ENCODE measurements at regions not wholly inside any gene's neighbourhood (a gene's known extent, or its start where the extent isn't known, plus 50 kb on each side); places are given as distances from the start of the nearest gene placed in this dataset.

DNA sequence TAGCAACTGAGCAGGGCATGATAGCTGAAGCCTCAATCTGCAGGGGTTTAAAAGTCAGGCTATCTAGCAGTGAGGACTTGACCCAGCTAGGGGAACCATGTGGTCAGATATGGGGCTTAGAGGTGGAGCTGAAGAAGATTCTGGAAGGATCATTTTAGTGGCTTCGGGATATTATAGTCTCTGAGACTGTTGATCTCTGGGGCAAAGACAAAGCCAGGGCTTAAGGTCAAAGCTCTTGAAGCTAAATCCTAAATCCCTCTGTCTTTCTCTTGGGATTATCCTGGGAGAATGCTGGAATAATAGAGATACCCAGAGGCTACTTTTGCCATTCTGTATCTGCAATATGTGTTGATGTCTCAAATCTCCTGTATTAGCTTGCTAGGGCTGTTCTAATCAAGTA lies 132.2 kb downstream of the DHX35 start:
- H3K27me3 ChIP-seq (ENCODE audit: low read length), result no peaks in the 10 kb centered on the region
- H3K4me3 ChIP-seq (ENCODE audit: insufficient read depth, low read length, poor library complexity, severe bottlenecking), result no peak overlapping the region
- no peak overlapping the region for H2AFZ ChIP-seq (ENCODE audit: low read depth, low read length, severe bottlenecking)
- H3K9me2 ChIP-seq (replicated peaks; ENCODE audit: insufficient read depth, low read length), result no peaks in the 10 kb centered on the region
- no peaks in the 10 kb centered on the region for H3K36me3 ChIP-seq (ENCODE audit: low read length)
- TF ChIP-seq EZH2phosphoT487 (conservative IDR thresholded peaks at IDR 0.05; ENCODE audit: low read length) (no peak), CTCF (IDR thresholded peaks at IDR 0.05; ENCODE audit: insufficient read depth, low read length, poor library complexity, severe bottlenecking) (no peak)
- H3K9me3 ChIP-seq (ENCODE audit: insufficient read depth, low read length), result no peaks in the 10 kb centered on the region
- H3F3A ChIP-seq (ENCODE audit: insufficient read depth), result no peaks in the 10 kb centered on the region
- no peaks in the 10 kb centered on the region for H4K20me1 ChIP-seq (ENCODE audit: low read depth, low read length)
- no peaks in the 10 kb centered on the region for H3K79me2 ChIP-seq (ENCODE audit: insufficient read depth, low read length)
- no peak overlapping the region for H3K4me2 ChIP-seq (ENCODE audit: low read depth, low read length, poor library complexity, severe bottlenecking)
- no peak overlapping the region for H3K27ac ChIP-seq (ENCODE audit: low read depth, low read length)
- H3K9ac ChIP-seq (ENCODE audit: low read length), result no peak overlapping the region

DNA sequence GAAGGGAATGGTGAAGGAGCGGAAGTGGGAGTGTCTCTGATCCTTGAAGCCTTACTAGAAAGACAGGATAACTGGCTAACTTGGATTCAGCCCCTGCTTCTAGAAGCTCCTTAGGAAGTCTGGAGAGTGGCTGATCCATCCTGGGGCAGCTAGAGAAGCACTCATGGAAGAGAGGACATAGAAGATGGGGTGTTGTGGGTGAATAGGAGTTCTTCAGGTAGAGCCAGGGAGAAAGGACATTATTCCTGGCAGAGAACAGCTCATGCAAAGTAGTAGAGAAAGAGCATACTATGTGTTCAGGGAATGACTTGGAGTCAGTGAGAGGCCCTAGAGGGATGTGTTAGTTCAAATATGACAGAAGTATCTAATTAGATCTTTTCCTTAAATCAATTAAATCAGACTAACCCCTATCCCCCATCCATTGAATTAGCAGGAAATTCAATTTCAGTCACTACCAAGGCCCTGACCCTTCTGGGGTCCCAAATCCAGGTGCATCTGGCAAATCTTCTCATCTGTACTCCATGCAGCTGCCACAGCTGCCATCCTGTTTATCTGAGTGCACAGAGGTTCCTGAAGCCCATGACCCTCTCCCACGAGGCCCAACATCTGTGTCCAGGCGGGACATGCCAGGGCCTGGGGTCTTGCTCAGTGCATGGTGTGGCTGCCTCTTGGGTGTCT lies 130.7 kb downstream of the DHX35 start:
- H3K27ac ChIP-seq (ENCODE audit: low read depth, low read length), result no peak overlapping the region

GRCh38 chr20:39090906-39091305 lies 128.8 kb downstream of the DHX35 start:
- Histone ChIP-seq H3K79me2 (ENCODE audit: insufficient read depth, low read length) (no peaks in the 10 kb centered on the region), H3K4me2 (ENCODE audit: low read depth, low read length, poor library complexity, severe bottlenecking) (no peak overlapping the region), H3K9ac (ENCODE audit: low read length) (no peak overlapping the region), H3K27me3 (ENCODE audit: low read length) (no peaks in the 10 kb centered on the region), H3K9me2 (replicated peaks; ENCODE audit: insufficient read depth, low read length) (no peaks in the 10 kb centered on the region), H3K9me3 (ENCODE audit: insufficient read depth, low read length) (no peaks in the 10 kb centered on the region), H4K20me1 (ENCODE audit: low read depth, low read length) (no peaks in the 10 kb centered on the region), H3K4me3 (ENCODE audit: insufficient read depth, low read length, poor library complexity, severe bottlenecking) (no peak overlapping the region), H3F3A (ENCODE audit: insufficient read depth) (no peaks in the 10 kb centered on the region), H3K36me3 (ENCODE audit: low read length) (no peaks in the 10 kb centered on the region), H2AFZ (ENCODE audit: low read depth, low read length, severe bottlenecking) (no peak overlapping the region), H3K27ac (ENCODE audit: low read depth, low read length) (no peak overlapping the region)
- TF ChIP-seq CTCF (IDR thresholded peaks at IDR 0.05; ENCODE audit: insufficient read depth, low read length, poor library complexity, severe bottlenecking) (no peak), EZH2phosphoT487 (conservative IDR thresholded peaks at IDR 0.05; ENCODE audit: low read length) (no peak)

More for the DNA sequence above, 130.7 kb downstream of the DHX35 start:
- H3F3A ChIP-seq (ENCODE audit: insufficient read depth), result no peaks in the 10 kb centered on the region
- no peaks in the 10 kb centered on the region for H3K36me3 ChIP-seq (ENCODE audit: low read length)
- H3K4me2 ChIP-seq (ENCODE audit: low read depth, low read length, poor library complexity, severe bottlenecking), result no peak overlapping the region
- no peak overlapping the region for H3K9ac ChIP-seq (ENCODE audit: low read length)
- no peaks in the 10 kb centered on the region for H3K27me3 ChIP-seq (ENCODE audit: low read length)
- H2AFZ ChIP-seq (ENCODE audit: low read depth, low read length, severe bottlenecking), result no peak overlapping the region
- H3K9me3 ChIP-seq (ENCODE audit: insufficient read depth, low read length), result no peaks in the 10 kb centered on the region
- no peak overlapping the region for H3K4me3 ChIP-seq (ENCODE audit: insufficient read depth, low read length, poor library complexity, severe bottlenecking)
- H4K20me1 ChIP-seq (ENCODE audit: low read depth, low read length), result no peaks in the 10 kb centered on the region
- no peaks in the 10 kb centered on the region for H3K9me2 ChIP-seq (replicated peaks; ENCODE audit: insufficient read depth, low read length)
- no peak for TF ChIP-seq EZH2phosphoT487 (conservative IDR thresholded peaks at IDR 0.05; ENCODE audit: low read length)
- no peak for TF ChIP-seq CTCF (IDR thresholded peaks at IDR 0.05; ENCODE audit: insufficient read depth, low read length, poor library complexity, severe bottlenecking)
- H3K79me2 ChIP-seq (ENCODE audit: insufficient read depth, low read length), result no peaks in the 10 kb centered on the region

All from SU-DHL-6 (cell line).